HepG2 (cell line): ENCODE measurements at regions not wholly inside any gene's neighbourhood (a gene's known extent, or its start where the extent isn't known, plus 50 kb on each side); places are given as distances from the start of the nearest gene placed in this dataset.

Source experiments
- FLYWCH1 ChIP-seq: sonication (generic); formaldehyde crosslinking; IDR thresholded peaks from 2 replicates; pipeline ENCODE4 v1.8.1; 2023; ENCODE audit warnings: mild to moderate bottlenecking, missing genetic modification reagents
- FOXJ3 ChIP-seq: sonication (generic); formaldehyde crosslinking; IDR thresholded peaks from 2 replicates; pipeline ENCODE4 v1.4.0; 2020; ENCODE audit warnings: missing genetic modification reagents, mild to moderate bottlenecking, borderline replicate concordance
- POLR2A ChIP-seq, 2 experiments: IDR thresholded peaks; 2 replicates each; pipeline ENCODE4 v1.6.1; 2011; ENCODE audit warnings: low read depth in 2 of 2, low read length in 2 of 2, mild to moderate bottlenecking in 1 of 2, moderate library complexity in 1 of 2; ENCODE audit not compliant: insufficient read depth in 1 of 2
- RFXANK ChIP-seq: IDR thresholded peaks from 2 replicates; pipeline ENCODE4 v1.6.1; 2016
- STAG1 ChIP-seq: sonication (generic); formaldehyde crosslinking; IDR thresholded peaks from 2 replicates; pipeline ENCODE4 v1.4.0; 2020; ENCODE audit warnings: missing genetic modification reagents
- SUZ12 ChIP-seq: fragments of 150-350 bp; IDR thresholded peaks from 2 replicates; pipeline ENCODE4 v1.6.1; 2014; ENCODE audit warnings: low read depth, low read length
- ZNF557 ChIP-seq: sonication (generic); formaldehyde crosslinking; IDR thresholded peaks from 2 replicates; pipeline ENCODE4 v1.4.0; 2020; ENCODE audit warnings: missing genetic modification reagents
- TF ChIP-seq, protein P1 (sequence below): sonication (generic); formaldehyde crosslinking; IDR thresholded peaks from 2 replicates; pipeline ENCODE4 v1.4.0; 2020; ENCODE audit warnings: mild to moderate bottlenecking, missing genetic modification reagents
- TF ChIP-seq, protein P2 (sequence below), 2 experiments: fragments of 450-650 bp in 1 of 2; sonication (generic) in 1 of 2; formaldehyde crosslinking in 1 of 2; IDR thresholded peaks; 2 replicates each; pipeline versions ENCODE4 v1.6.1 to v1.8.0; 2016 to 2022; ENCODE audit warnings: antibody characterized with exemption in 1 of 2, mild to moderate bottlenecking in 1 of 2, missing genetic modification reagents in 1 of 2
- TF ChIP-seq, protein P3 (sequence below): sonication (generic); formaldehyde crosslinking; IDR thresholded peaks from 2 replicates; pipeline ENCODE4 v1.4.0; 2020; ENCODE audit warnings: mild to moderate bottlenecking, low read depth, missing genetic modification reagents

DNA sequence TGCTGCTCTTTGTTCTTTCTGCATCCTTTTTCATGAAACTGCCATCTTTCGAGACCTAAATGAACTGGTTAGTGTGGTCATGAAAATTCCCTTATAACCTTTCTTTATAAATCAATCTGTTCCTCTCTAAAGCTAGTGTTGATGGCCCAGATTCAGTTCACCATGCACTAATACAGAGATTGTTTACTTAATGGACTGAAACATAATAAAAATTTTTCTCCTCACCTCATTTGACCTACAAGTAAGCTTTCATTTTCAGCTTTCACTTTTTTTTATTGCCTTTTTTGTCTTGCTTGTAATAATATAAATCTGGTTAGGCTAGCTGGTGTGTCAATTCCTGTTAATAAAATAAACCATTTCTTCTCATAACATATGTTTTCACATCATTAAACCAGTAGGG is 183.8 kb downstream of the CCDC59 start:
- no peak for TF ChIP-seq RFXANK (CRISPR knock-in tag)
- TF ChIP-seq FOXJ3 (CRISPR knock-in tag): no peak
- no peak for TF ChIP-seq SUZ12
- TF ChIP-seq, protein P1, sequence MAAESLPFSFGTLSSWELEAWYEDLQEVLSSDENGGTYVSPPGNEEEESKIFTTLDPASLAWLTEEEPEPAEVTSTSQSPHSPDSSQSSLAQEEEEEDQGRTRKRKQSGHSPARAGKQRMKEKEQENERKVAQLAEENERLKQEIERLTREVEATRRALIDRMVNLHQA (CRISPR knock-in tag): no peak
- TF ChIP-seq ZNF557 (CRISPR knock-in tag): no peak
- TF ChIP-seq FLYWCH1 (CRISPR knock-in tag): no peak
- TF ChIP-seq, protein P2, sequence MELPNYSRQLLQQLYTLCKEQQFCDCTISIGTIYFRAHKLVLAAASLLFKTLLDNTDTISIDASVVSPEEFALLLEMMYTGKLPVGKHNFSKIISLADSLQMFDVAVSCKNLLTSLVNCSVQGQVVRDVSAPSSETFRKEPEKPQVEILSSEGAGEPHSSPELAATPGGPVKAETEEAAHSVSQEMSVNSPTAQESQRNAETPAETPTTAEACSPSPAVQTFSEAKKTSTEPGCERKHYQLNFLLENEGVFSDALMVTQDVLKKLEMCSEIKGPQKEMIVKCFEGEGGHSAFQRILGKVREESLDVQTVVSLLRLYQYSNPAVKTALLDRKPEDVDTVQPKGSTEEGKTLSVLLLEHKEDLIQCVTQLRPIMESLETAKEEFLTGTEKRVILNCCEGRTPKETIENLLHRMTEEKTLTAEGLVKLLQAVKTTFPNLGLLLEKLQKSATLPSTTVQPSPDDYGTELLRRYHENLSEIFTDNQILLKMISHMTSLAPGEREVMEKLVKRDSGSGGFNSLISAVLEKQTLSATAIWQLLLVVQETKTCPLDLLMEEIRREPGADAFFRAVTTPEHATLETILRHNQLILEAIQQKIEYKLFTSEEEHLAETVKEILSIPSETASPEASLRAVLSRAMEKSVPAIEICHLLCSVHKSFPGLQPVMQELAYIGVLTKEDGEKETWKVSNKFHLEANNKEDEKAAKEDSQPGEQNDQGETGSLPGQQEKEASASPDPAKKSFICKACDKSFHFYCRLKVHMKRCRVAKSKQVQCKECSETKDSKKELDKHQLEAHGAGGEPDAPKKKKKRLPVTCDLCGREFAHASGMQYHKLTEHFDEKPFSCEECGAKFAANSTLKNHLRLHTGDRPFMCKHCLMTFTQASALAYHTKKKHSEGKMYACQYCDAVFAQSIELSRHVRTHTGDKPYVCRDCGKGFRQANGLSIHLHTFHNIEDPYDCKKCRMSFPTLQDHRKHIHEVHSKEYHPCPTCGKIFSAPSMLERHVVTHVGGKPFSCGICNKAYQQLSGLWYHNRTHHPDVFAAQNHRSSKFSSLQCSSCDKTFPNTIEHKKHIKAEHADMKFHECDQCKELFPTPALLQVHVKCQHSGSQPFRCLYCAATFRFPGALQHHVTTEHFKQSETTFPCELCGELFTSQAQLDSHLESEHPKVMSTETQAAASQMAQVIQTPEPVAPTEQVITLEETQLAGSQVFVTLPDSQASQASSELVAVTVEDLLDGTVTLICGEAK (IDR thresholded peaks at IDR 0.05): no peak
- TF ChIP-seq, protein P2 (CRISPR knock-in tag; IDR thresholded peaks at IDR 0.05): no peak
- TF ChIP-seq, protein P3, sequence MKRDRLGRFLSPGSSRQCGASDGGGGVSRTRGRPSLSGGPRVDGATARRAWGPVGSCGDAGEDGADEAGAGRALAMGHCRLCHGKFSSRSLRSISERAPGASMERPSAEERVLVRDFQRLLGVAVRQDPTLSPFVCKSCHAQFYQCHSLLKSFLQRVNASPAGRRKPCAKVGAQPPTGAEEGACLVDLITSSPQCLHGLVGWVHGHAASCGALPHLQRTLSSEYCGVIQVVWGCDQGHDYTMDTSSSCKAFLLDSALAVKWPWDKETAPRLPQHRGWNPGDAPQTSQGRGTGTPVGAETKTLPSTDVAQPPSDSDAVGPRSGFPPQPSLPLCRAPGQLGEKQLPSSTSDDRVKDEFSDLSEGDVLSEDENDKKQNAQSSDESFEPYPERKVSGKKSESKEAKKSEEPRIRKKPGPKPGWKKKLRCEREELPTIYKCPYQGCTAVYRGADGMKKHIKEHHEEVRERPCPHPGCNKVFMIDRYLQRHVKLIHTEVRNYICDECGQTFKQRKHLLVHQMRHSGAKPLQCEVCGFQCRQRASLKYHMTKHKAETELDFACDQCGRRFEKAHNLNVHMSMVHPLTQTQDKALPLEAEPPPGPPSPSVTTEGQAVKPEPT: no peak
- TF ChIP-seq POLR2A (IDR thresholded peaks at IDR 0.05; ENCODE audit: insufficient read depth in 1 of 2, low read depth in 2 of 2, low read length in 2 of 2): no peak
- TF ChIP-seq STAG1: no peak
